GM18867 (cell line): ENCODE measurements at regions not wholly inside any gene's neighbourhood (a gene's known extent, or its start where the extent isn't known, plus 50 kb on each side); places are given as distances from the start of the nearest gene placed in this dataset.

Experiments used
- ATAC-seq: cut with Tn5 transposase; IDR thresholded peaks from one replicate; pipeline ENCODE4 v1.9.1; 2021; ENCODE audit warnings: mild to moderate bottlenecking, moderate library complexity; ENCODE audit not compliant: unreplicated experiment

GRCh38 chr1:172883387-172883791, 167.4 kb downstream of the TNFSF18 start:
- ATAC-seq, result peak; percentile 85

GRCh38 chr1:172883844-172884243, 166.9 kb downstream of the TNFSF18 start:
- peak; percentile 30 for ATAC-seq

DNA sequence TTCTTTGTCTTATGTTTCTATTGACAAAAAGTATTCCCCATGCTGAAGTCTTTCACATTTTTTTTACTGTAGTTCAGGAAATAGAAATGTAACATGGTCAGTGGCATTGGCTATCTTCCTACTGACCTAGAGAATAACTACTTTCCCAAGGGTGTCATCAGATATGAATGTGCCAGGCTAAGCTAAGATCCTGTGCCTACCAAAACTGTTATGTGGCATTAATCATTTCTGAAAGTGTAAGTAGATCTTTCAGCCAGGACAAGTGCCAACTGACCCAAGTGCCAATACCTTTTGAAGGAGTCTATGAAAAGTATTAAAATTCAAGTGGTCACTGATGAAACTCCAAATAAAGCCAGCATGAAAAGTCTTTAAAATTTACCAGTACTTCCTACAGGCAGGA, 165.3 kb downstream of the TNFSF18 start:
- no peak for ATAC-seq

GRCh38 chr1:172885971-172886370, 164.8 kb downstream of the TNFSF18 start:
- no peak for ATAC-seq

- ATAC-seq, result no peak
Measured at GRCh38 chr1:172887162-172887561, 163.6 kb downstream of the TNFSF18 start.

GRCh38 chr1:172893146-172893841, 157.4 kb downstream of the TNFSF18 start:
- ATAC-seq, result no peak

DNA sequence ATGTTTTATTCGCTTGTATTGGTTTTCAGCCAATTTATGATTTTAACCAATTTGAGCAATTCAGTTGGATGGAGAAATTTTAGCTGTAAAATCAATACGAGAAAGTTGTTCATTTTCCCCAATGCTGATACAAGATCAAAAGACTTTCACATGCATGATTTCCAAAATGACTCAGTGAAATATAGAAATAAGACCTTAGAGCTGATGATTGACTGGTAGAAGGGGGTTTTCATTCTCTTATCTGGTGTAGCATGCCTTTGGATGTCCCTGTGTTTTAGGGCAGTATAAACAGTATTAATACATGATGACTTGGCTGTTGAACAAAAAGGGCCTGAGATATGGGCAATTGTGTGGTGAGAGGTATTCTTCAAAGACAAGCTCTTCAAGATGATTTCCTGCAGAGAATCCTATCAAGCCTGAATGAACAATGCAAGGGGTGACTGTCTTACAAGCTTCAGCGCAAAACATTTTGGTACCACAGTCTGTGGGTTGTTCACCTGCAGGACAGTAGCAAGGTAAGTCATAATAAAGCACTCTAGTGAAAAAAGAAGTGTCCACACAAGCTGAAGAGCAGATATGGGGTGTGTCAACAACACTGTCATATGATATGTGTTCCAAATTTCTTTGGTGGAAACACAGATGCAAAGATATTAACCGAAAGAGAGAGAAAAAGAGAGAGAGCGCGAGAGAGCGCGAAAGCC, 156.2 kb downstream of the TNFSF18 start:
- no peak for ATAC-seq

GRCh38 chr1:172895050-172895460, 155.7 kb downstream of the TNFSF18 start:
- ATAC-seq, result peak; percentile 90

DNA sequence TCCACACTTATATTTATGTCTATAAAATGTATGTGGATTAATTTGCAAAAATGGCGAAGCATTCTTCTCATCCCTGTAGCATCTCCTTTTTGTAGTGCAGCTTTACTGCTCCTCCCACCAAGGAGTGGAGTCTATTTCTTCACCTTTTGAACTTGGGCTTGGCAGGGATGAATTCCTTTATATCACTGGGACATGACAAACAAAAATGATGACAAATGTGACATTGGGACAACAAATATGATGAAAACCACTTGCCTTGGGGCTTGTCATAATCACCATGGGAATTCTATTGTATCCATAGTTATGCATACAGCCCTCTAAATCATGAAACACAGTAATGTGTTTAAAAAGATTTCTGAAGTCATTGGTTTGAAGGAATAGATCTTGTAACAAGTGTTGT, 155.0 kb downstream of the TNFSF18 start:
- ATAC-seq, result no peak

GRCh38 chr1:172897738-172898137, 153.0 kb downstream of the TNFSF18 start:
- no peak for ATAC-seq

- ATAC-seq, result no peak
Measured at GRCh38 chr1:172898866-172899265, 151.9 kb downstream of the TNFSF18 start.

- ATAC-seq, result no peak
Measured at GRCh38 chr1:172900376-172900997, 150.3 kb downstream of the TNFSF18 start.

DNA sequence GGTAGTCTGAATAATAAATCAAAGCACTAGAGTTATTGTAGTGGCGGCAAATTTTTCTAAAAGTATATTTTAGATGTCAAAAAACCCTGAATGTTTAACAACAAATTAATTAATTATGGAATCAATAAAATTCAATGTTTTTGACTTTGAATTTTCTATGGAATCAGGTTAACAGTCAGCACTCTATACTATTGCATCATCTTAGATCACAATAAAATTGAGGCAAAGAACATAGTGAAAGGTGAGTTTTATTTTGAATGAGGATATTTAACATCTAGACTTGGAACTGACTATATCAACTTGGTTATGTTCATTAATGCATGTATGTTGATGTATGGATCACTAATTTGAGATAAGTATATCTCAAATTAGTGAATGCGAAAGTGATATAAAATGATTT, 148.5 kb downstream of the TNFSF18 start:
- ATAC-seq, result no peak

DNA sequence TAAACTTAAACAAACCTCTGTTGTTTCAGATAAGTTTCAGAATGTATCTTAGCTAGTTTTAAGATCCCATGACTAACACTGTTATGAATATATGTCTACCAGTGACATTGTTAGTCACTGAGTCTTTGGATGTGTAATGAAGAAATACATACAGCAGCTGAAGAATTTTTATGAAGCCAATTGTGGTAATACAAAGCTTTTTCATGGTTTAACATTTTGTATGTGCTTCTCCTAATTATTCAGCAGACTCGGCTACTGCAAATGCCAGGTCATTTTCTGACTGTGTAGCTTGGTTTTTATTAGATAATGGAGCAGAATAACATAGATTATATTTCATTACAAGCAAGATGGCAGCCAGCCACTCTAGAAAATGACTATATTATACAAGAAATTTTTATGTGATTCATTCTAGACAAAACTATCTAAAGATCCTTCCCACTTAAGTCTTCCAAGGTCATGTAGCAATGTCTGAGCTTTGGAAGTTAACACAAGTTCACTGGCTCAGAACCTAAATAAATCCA, 147.8 kb downstream of the TNFSF18 start:
- no peak for ATAC-seq

DNA sequence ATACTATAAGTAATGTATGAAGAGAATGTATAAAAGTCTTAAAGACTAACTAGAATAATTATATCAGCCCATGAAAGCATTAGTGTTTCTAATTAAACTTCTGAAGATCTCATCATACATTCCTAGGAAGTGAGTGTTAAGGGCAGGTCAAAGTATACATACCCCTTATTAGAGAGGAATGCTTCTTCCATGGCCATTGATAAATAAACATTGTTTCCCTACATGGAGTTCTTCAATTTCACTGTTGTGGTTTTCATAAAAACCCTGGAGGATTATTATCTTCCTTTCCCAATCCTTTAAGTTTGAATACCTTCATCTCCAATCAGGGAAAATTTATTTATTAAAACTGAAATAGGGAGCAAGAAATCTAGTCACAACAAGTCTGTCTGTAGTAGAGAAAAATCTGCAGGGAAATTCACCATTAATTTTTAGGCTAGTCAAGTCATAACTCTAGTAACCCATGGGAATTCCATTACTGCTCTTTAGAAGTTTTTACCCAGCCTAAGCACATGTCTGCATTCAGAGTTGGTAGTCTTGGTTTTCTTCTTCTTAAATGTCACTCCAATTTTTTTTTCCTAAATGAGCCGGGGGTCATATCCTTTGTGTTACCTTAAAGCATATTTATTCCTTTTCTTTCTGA, 147.0 kb downstream of the TNFSF18 start:
- ATAC-seq, result no peak

GRCh38 chr1:172905452-172905851, 145.3 kb downstream of the TNFSF18 start:
- no peak for ATAC-seq

- ATAC-seq, result no peak
Measured at GRCh38 chr1:172906778-172907592, 143.8 kb downstream of the TNFSF18 start.

- no peak for ATAC-seq
Measured at GRCh38 chr1:172907834-172908326, 142.9 kb downstream of the TNFSF18 start.

GRCh38 chr1:172909606-172910326, 141.0 kb downstream of the TNFSF18 start:
- ATAC-seq, result no peak
